ENCODE measurements at regions not wholly inside any gene's neighbourhood (a gene's known extent, or its start where the extent isn't known, plus 50 kb on each side); places are given as distances from the start of the nearest gene placed in this dataset.

- Histone ChIP-seq H4K20me1 (replicated peaks; ENCODE audit: control insufficient read depth, extremely low read depth, insufficient read depth, low read length) (no peaks in the 10 kb centered on the region), H2AFZ (ENCODE audit: low read depth, low read length) (no peak overlapping the region), H3K9me3 (replicated peaks; ENCODE audit: control insufficient read depth, insufficient read depth, low read length) (no peaks in the 10 kb centered on the region), H3K79me2 (ENCODE audit: control insufficient read depth, insufficient read depth, low read length) (no peaks in the 10 kb centered on the region), H3K9ac (replicated peaks; ENCODE audit: extremely low read depth, insufficient read depth, low read length) (no peak overlapping the region), H3K27ac (ENCODE audit: insufficient read depth, low read depth, low read length) (no peak overlapping the region), H3K4me1 (ENCODE audit: control insufficient read depth, extremely low read depth, insufficient read depth, low read length) (peaks cover 4% of the 10 kb centered on the region), H3K4me3 (replicated peaks in 1 of 3; ENCODE audit: insufficient read depth in 1 of 3, low read depth in 1 of 3, low read length in 3 of 3) (no peak overlapping the region), H3K36me3 (ENCODE audit: control insufficient read depth in 2 of 2, extremely low read depth in 1 of 2, insufficient read depth in 2 of 2, low read length in 2 of 2) (no peaks in the 10 kb centered on the region), H3K4me2 (ENCODE audit: insufficient read depth, low read length) (no peak overlapping the region), H3K27me3 (ENCODE audit: control insufficient read depth in 2 of 2, insufficient read depth in 2 of 2, low read length in 2 of 2) (no peaks in the 10 kb centered on the region), H3K9me1 (replicated peaks; ENCODE audit: control insufficient read depth, extremely low read depth, insufficient read depth, low read length) (no peaks in the 10 kb centered on the region)
- no TSS peak for BruUV-seq (replicated peaks)
- CTCF ChIA-PET: interaction anchor here (1.0 to 1.3 kb wide), 3 partner anchors 8 to 53 kb away, joined by 3 to 4 read pairs (median 4); no protein-coding TSS in a partner anchor
- TF ChIP-seq POLR2A (IDR thresholded peaks at IDR 0.05; ENCODE audit: low read depth, low read length): no peak
- TF ChIP-seq EZH2 (IDR thresholded peaks at IDR 0.05; ENCODE audit: borderline replicate concordance, low read depth, low read length, severe bottlenecking): no peak
- TF ChIP-seq POLR2AphosphoS5 (IDR thresholded peaks at IDR 0.05; ENCODE audit: insufficient read depth, low read depth, low read length): no peak
- no peak for DNase-seq (ENCODE audit: low read depth, low spot score)
- dilution Hi-C loops (cut with MboI; ENCODE audit: extremely low pct_ligation_motif_present, low sequenced_read_pairs) (no loop called here), intact Hi-C loops (cut with micrococcal nuclease) (no loop called here)
- FAIRE-seq: no peak
- POLR2A ChIA-PET: no interaction called here
Observed at GRCh38 chr2:230658877-230659652, 53.6 kb upstream of the CAB39 start.

- no peaks in the 10 kb centered on the region for H3K9me3 ChIP-seq (replicated peaks; ENCODE audit: control insufficient read depth, insufficient read depth, low read length)
- dilution Hi-C loops (cut with MboI; ENCODE audit: extremely low pct_ligation_motif_present, low sequenced_read_pairs) (no loop called here), intact Hi-C loops (cut with micrococcal nuclease) (no loop called here)
- peak overlapping the region; percentile 69 for H2AFZ ChIP-seq (ENCODE audit: low read depth, low read length)
- no peaks in the 10 kb centered on the region for H3K27me3 ChIP-seq (ENCODE audit: control insufficient read depth in 2 of 2, insufficient read depth in 2 of 2, low read length in 2 of 2)
- no peak for TF ChIP-seq JUN (IDR thresholded peaks at IDR 0.05; ENCODE audit: borderline replicate concordance, insufficient read depth, insufficient read length, low read depth)
- no peak for TF ChIP-seq CTCF (IDR thresholded peaks at IDR 0.05; ENCODE audit: extremely low read depth in 1 of 2, insufficient read depth in 1 of 2, low read depth in 1 of 2, low read length in 2 of 2)
- TF ChIP-seq EZH2 (IDR thresholded peaks at IDR 0.05; ENCODE audit: borderline replicate concordance, low read depth, low read length, severe bottlenecking): no peak
- no peak for TF ChIP-seq FOS (IDR thresholded peaks at IDR 0.05; ENCODE audit: borderline replicate concordance, insufficient read depth, low read length)
- TF ChIP-seq MYC (IDR thresholded peaks at IDR 0.05; ENCODE audit: low read depth, low read length): no peak
- TF ChIP-seq POLR2A (IDR thresholded peaks at IDR 0.05; ENCODE audit: low read depth, low read length): no peak
- no peak for TF ChIP-seq MAX (IDR thresholded peaks at IDR 0.05; ENCODE audit: insufficient read depth, insufficient read length)
- TF ChIP-seq POLR2AphosphoS5 (IDR thresholded peaks at IDR 0.05; ENCODE audit: insufficient read depth, low read depth, low read length): no peak
- no peak for TF ChIP-seq GATA2 (IDR thresholded peaks at IDR 0.05; ENCODE audit: insufficient read depth, insufficient read length, low read depth, low read length)
- peak; percentile 78 for FAIRE-seq
- H3K9ac ChIP-seq (replicated peaks; ENCODE audit: extremely low read depth, insufficient read depth, low read length): no peak overlapping the region
- H3K27ac ChIP-seq (ENCODE audit: insufficient read depth, low read depth, low read length): no peak overlapping the region
- POLR2A ChIA-PET: interaction anchor here (0.6 kb wide), 1 partner anchor 94 kb away, joined by 3 read pairs; no protein-coding TSS in a partner anchor
- no peaks in the 10 kb centered on the region for H3K36me3 ChIP-seq (ENCODE audit: control insufficient read depth in 2 of 2, extremely low read depth in 1 of 2, insufficient read depth in 2 of 2, low read length in 2 of 2)
- no TSS peak for BruUV-seq (replicated peaks)
- H4K20me1 ChIP-seq (replicated peaks; ENCODE audit: control insufficient read depth, extremely low read depth, insufficient read depth, low read length): no peaks in the 10 kb centered on the region
- H3K79me2 ChIP-seq (ENCODE audit: control insufficient read depth, insufficient read depth, low read length): no peaks in the 10 kb centered on the region
- CTCF ChIA-PET: interaction anchor here (0.6 to 1.3 kb wide), 6 partner anchors 10 to 164 kb away, joined by 3 read pairs; no protein-coding TSS in a partner anchor
- H3K9me1 ChIP-seq (replicated peaks; ENCODE audit: control insufficient read depth, extremely low read depth, insufficient read depth, low read length): no peaks in the 10 kb centered on the region
- H3K4me3 ChIP-seq (replicated peaks in 1 of 3; ENCODE audit: insufficient read depth in 1 of 3, low read depth in 1 of 3, low read length in 3 of 3): no peak overlapping the region
- peaks cover 4% of the 10 kb centered on the region for H3K4me1 ChIP-seq (ENCODE audit: control insufficient read depth, extremely low read depth, insufficient read depth, low read length)
- no peak for DNase-seq (ENCODE audit: low read depth, low spot score)
- no peak overlapping the region for H3K4me2 ChIP-seq (ENCODE audit: insufficient read depth, low read length)
Observed at GRCh38 chr2:230660294-230661060, 52.2 kb upstream of the CAB39 start.
